HG03460 (cell line): ENCODE measurements at regions not wholly inside any gene's neighbourhood (a gene's known extent, or its start where the extent isn't known, plus 50 kb on each side); places are given as distances from the start of the nearest gene placed in this dataset.
"Not testable (repeated sequence)": the region's sequence is repeated elsewhere in the genome, so short reads cannot be mapped to it uniquely, and the experiment has no call there.

ENCODE experiments used
- ATAC-seq: cut with Tn5 transposase; IDR thresholded peaks from one replicate; pipeline ENCODE4 v1.9.1; 2021; ENCODE audit not compliant: unreplicated experiment

DNA sequence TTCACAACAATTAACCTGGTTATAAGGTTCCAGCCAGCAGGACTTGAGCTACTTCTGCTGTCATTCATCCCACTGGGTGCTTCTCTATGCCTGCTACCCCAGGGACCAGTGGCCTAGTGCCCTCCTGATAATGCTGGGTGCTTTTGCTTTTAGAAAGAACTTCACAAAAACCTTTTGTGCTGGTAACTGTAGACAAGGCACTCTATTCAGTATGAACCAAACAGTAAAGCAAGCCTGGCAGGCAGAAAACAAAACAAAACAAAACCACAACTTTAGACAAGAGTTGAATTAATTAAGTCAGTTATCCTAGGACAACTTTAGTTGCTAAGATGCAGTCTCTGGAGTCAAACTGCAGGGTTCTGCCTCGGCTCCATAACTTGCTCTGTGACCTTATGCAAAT lies 61.9 kb upstream of the ADGRL2 start:
- ATAC-seq = no peak

DNA sequence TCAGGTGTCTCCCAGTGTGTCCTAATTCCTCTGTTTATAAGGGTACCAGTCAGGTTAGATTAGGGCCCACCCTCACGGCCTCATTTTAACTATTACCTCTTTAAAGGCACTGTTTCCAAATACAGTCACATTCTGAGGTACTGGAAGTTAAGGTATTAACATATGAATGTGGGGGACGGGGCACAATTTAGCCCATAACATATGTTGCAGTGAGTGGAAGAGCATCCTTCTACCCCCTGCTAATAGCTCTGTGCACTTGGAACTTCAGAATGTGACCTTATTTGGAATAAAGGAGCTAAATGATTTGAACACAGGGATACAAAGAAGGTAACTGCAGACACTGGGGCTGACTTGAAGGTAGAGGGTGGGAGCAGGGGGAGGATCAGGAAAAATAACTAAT lies 67.3 kb upstream of the ADGRL2 start:
- ATAC-seq = no peak

- no peak for ATAC-seq
Observed at GRCh38 chr1:81731989-81732388, 68.7 kb upstream of the ADGRL2 start.

- ATAC-seq = peak; percentile 47
Observed at GRCh38 chr1:81730881-81731280, 69.9 kb upstream of the ADGRL2 start.

GRCh38 chr1:81730299-81730698 lies 70.4 kb upstream of the ADGRL2 start:
- ATAC-seq = not testable (repeated sequence)

- ATAC-seq = no peak
Observed at GRCh38 chr1:81729818-81730217, 70.9 kb upstream of the ADGRL2 start.

DNA sequence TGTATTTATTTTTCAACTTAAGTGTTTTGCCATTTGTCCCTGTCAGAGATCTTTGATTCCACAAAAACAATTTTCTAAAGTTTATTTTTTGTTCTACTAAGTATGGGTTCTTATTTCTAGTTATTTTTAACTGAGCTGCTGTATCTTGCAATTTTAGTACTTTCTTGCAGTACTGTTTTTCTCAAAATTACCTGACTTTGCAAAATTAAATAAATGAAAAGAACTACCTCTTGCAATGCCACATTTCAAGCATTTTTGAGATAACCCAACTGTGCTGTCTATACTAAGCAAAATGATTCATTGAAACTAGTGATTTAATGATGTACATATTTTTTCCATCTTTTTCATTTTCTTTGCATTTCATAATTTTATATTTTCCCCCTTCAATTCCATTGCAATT lies 71.5 kb upstream of the ADGRL2 start:
- no peak for ATAC-seq

GRCh38 chr1:81725823-81726222 lies 74.9 kb upstream of the ADGRL2 start:
- no peak for ATAC-seq

- not testable (repeated sequence) for ATAC-seq
Observed at GRCh38 chr1:81722631-81723328, 78.0 kb upstream of the ADGRL2 start.

DNA sequence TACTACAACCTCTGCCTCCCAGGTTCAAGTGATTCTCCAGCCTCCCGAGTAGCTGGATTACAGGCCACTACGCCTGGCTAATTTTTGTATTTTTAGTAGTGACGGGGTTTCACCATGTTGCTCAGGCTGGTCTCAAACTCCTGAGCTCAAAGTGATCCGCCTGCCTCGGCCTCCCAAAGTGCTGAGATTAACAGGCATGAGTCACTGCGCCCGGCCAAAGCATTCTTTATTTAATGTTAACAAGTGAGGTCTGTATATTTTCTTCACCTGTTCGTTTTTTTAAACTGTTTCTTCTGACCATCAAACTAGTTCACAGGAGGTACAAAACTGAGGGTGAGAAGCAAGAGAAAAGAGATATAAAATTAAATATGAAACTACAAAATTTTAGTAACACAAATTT lies 80.5 kb upstream of the ADGRL2 start:
- ATAC-seq = not testable (repeated sequence)

GRCh38 chr1:81717230-81717629 lies 83.5 kb upstream of the ADGRL2 start:
- ATAC-seq = no peak

- no peak for ATAC-seq
Observed at GRCh38 chr1:81715391-81715790, 85.3 kb upstream of the ADGRL2 start.

GRCh38 chr1:81714636-81715035 lies 86.1 kb upstream of the ADGRL2 start:
- no peak for ATAC-seq

DNA sequence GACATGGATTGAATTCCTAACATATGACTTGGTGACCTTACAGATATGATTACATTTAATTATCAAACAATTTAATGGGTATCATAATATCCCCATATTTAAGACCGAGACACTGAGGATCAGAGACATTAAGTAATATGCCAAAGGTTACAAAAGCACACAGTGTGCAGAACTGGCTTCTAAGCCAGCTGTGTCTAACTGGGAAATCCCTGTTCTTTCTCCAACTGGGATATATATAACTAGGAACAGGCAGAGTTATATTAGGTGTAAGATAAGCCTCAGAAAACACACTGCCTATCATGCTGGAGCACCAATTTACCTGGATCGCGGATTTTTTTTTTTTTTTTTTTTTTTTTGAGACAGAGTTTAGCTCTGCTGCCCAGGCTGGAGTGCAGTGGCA lies 88.3 kb upstream of the ADGRL2 start:
- ATAC-seq = no peak

DNA sequence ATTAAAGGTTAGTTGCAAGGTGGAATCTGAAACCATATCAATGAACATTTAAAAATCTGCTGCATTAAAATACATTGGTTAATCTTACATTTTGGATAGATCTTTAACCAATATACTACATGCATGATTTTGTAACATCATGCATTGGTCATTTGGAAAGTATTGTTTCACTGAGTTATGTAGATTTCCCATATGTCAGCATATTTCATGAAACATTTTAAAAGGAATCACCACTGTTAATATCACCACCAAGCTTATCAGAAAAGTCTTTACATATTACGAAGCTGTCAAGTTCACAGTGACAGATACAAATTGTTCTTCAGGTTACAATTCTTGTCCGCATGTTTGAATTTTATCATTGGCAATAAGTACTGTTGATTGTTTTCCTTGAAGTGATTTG lies 89.9 kb upstream of the ADGRL2 start:
- ATAC-seq = no peak

DNA sequence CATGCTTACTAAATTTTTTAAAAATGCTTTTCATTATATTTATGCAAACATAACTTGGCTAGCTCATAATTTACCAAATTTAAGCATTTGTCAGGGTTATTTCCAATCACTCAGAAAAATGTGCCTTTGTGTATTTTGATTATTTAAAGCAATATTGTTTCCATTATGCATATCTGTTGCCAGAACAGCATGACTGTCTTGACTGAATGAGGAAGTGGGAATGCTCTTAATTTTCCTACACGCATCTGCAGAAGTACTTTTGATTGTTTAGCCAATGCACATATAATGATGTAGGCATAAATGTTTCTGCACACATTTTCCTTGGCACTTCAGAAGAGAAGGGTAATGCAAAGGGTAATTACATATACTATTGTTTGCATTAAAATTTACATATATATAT lies 92.5 kb upstream of the ADGRL2 start:
- ATAC-seq = no peak

DNA sequence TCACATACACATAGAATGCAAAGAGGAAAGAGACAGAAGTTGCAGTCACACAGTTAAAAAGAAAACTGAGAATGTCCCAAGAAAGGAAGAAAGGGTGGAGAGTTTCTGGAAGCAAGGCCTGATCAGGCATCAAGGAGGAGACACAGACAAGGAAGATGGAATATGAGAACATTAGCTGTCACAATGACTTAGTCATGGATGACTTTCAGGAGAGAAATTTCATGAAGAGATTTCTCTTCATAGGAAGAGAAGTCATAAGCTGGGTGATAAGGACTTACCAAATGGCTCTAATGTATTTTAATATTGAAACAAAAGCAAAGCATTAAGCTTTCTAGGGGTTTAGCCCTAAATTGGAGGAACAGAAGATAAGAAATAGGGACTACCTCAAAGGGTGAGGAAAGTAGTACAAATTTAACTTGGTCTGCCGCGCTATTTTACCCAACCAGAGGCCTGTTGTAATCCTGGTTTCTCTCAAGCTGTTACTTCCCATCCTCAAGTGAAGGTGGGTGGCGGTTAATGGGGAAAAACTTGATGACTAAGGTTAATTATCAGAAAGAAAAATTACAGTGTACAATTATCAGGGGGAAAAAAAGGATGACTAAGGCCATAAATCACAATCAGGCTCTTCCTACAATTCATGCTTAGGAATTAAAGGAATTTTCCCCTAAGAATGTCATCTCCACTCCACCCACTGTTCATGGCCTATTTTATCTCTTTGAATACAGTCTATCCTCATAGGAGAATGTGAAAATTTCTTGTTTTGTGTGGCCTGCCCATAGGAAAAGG lies 93.9 kb upstream of the ADGRL2 start:
- no peak for ATAC-seq

DNA sequence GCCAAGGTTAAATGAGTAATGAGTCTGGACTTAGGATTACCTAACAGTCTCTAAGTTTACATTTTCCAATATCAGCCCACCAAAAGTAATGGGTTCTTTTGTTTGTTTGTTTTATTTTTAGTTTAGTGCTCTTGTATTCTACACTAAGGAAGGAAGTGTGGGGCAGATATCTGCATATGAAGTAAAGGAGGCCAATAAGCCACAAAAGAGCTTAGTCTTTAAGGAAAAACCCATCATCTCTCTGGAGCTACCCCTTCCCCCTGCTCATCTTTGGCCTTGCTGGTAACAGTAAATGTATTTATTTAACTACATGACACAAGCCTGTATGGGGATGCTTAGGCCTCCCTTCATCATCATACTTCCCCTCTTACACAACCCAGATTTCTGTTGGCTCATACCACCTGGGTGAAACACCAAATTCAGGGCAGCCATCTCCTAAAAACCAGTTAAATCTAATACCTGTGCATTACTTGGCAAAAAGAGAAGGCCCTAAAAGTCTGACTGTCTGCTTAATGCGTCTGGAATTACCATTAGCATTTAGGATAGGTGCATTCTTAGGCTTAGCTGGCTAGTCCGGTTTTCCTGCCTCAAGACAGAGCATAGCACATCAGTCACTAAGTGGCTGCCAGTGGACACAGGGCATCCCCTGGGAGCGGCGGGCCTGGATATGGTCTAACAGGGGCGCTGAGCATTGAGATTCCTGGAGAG lies 96.8 kb upstream of the ADGRL2 start:
- no peak for ATAC-seq

DNA sequence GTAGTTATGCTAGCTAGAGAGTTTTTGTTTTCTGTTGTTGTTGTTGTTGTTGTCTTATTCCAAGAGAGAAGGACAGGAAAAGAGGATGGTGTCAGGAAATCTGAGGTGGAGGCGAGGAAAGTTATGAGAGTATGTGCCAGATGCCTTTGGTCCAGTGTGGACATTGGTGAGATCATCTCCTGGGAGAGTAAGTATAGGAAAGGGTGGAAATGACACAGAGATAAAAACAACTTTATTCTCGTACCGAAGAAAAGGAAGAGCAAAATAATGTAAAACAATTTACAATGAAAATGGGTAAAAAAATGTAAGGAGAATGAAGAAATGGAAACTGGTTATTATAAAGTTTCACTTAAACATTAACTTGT lies 97.4 kb upstream of the ADGRL2 start:
- no peak for ATAC-seq

- no peak for ATAC-seq
Observed at GRCh38 chr1:81702903-81703302, 97.8 kb upstream of the ADGRL2 start.

GRCh38 chr1:81702079-81702715 lies 98.5 kb upstream of the ADGRL2 start:
- no peak for ATAC-seq
